Left ventricle myocardium inferior (tissue), 1 donor: ENCODE measurements at regions not wholly inside any gene's neighbourhood (a gene's known extent, or its start where the extent isn't known, plus 50 kb on each side); places are given as distances from the start of the nearest gene placed in this dataset.

Source experiments
- DNase-seq: peaks from one replicate; pipeline ENCODE4 v3.0.0-alpha.2; 2020
- H3K27ac ChIP-seq: fragments of 200-600 bp; replicated peaks from 2 replicates; pipeline ENCODE4 v1.8.0; 2021
- H3K27me3 ChIP-seq: fragments of 200-600 bp; 2 replicates; pipeline ENCODE4 v1.8.0; 2021; ENCODE audit warnings: low read depth
- H3K36me3 ChIP-seq: fragments of 200-600 bp; 2 replicates; pipeline ENCODE4 v1.8.0; 2021
- H3K4me1 ChIP-seq: fragments of 200-600 bp; 2 replicates; pipeline ENCODE4 v1.8.0; 2021
- H3K4me3 ChIP-seq: fragments of 200-600 bp; 2 replicates; pipeline ENCODE4 v1.8.0; 2021; ENCODE audit warnings: mild to moderate bottlenecking, moderate library complexity
- H3K9me3 ChIP-seq: fragments of 200-600 bp; replicated peaks from 2 replicates; pipeline ENCODE4 v1.8.0; 2021
- CTCF ChIP-seq: fragments of 200-600 bp; IDR thresholded peaks from 2 replicates; pipeline ENCODE4 v1.8.0; 2021; ENCODE audit warnings: antibody characterized with exemption, mild to moderate bottlenecking, borderline replicate concordance
- intact Hi-C: fragments of 100-400 bp; cut with micrococcal nuclease; formaldehyde crosslinking; loops from one replicate; pipeline ENCODE4 v1.11.0; 2022
- donor health status: DM: no; HTN: yes; CAD: no; lungs with severe emphysema.

- Histone ChIP-seq H3K4me3 (peak overlapping the region; percentile 51), H3K27me3 (no peaks in the 10 kb centered on the region), H3K27ac (peak overlapping the region; percentile 78), H3K9me3 (no peaks in the 10 kb centered on the region), H3K4me1 (peaks cover 20% of the 10 kb centered on the region), H3K36me3 (no peaks in the 10 kb centered on the region)
- intact Hi-C loops = no loop called here
- no peak for TF ChIP-seq CTCF
- DNase-seq = no peak
Observed at GRCh38 chr1:8203056-8203455, 114.9 kb upstream of the SLC45A1 start.

- peak overlapping the region; percentile 51 for H3K4me3 ChIP-seq
- intact Hi-C loops = no loop called here
Observed at GRCh38 chr1:8202182-8202905, 115.6 kb upstream of the SLC45A1 start.

GRCh38 chr1:8201331-8201861 lies 116.5 kb upstream of the SLC45A1 start:
- DNase-seq = no peak
- no peak overlapping the region for H3K4me3 ChIP-seq
- no peaks in the 10 kb centered on the region for H3K27me3 ChIP-seq
- peak overlapping the region; percentile 78 for H3K27ac ChIP-seq
- TF ChIP-seq CTCF = no peak
- H3K4me1 ChIP-seq = peaks cover 27% of the 10 kb centered on the region
- no peaks in the 10 kb centered on the region for H3K9me3 ChIP-seq
- intact Hi-C loops = no loop called here
- no peaks in the 10 kb centered on the region for H3K36me3 ChIP-seq

More at GRCh38 chr1:8202182-8202905, 115.6 kb upstream of the SLC45A1 start:
- H3K9me3 ChIP-seq = no peaks in the 10 kb centered on the region
- DNase-seq = peak; percentile 56
- no peaks in the 10 kb centered on the region for H3K27me3 ChIP-seq
- H3K4me1 ChIP-seq = peaks cover 27% of the 10 kb centered on the region
- H3K27ac ChIP-seq = peak overlapping the region; percentile 78
- H3K36me3 ChIP-seq = no peaks in the 10 kb centered on the region
- no peak for TF ChIP-seq CTCF

GRCh38 chr1:8200317-8201115 lies 117.4 kb upstream of the SLC45A1 start:
- H3K27ac ChIP-seq = no peak overlapping the region
- DNase-seq = no peak
- H3K4me3 ChIP-seq = no peak overlapping the region
- H3K27me3 ChIP-seq = no peaks in the 10 kb centered on the region
- TF ChIP-seq CTCF = no peak
- H3K36me3 ChIP-seq = no peaks in the 10 kb centered on the region
- H3K4me1 ChIP-seq = peaks cover 31% of the 10 kb centered on the region
- intact Hi-C loops = no loop called here
- no peaks in the 10 kb centered on the region for H3K9me3 ChIP-seq

- Histone ChIP-seq H3K4me3 (no peak overlapping the region), H3K36me3 (no peaks in the 10 kb centered on the region), H3K27ac (no peak overlapping the region), H3K9me3 (no peaks in the 10 kb centered on the region), H3K4me1 (peaks cover 38% of the 10 kb centered on the region), H3K27me3 (no peaks in the 10 kb centered on the region)
- no peak for DNase-seq
- no peak for TF ChIP-seq CTCF
- intact Hi-C loops = no loop called here
Observed at GRCh38 chr1:8198522-8198921, 119.4 kb upstream of the SLC45A1 start.
